WERI-Rb-1 (cell line): ENCODE measurements at regions not wholly inside any gene's neighbourhood (a gene's known extent, or its start where the extent isn't known, plus 50 kb on each side); places are given as distances from the start of the nearest gene placed in this dataset.

ENCODE experiments used
- DNase-seq: peaks from one replicate; pipeline ENCODE4 v3.0.0-alpha.2; 2020
- H3K27ac ChIP-seq: fragments of 250-450 bp; sonication (Bioruptor Pico); 2 replicates; pipeline ENCODE4 v1.5.1; 2020; ENCODE audit warnings: mild to moderate bottlenecking, moderate library complexity
- H3K27me3 ChIP-seq: fragments of 250-450 bp; sonication (Bioruptor Pico); 2 replicates; pipeline ENCODE4 v1.5.1; 2021; ENCODE audit warnings: mild to moderate bottlenecking, low read depth, moderate library complexity; ENCODE audit not compliant: insufficient read depth, severe bottlenecking
- H3K36me3 ChIP-seq: fragments of 250-450 bp; sonication (Bioruptor Pico); 2 replicates; pipeline ENCODE4 v1.5.1; 2020; ENCODE audit warnings: mild to moderate bottlenecking, moderate library complexity
- H3K4me3 ChIP-seq: 2 replicates; pipeline ENCODE4 v1.5.1; 2011; ENCODE audit warnings: low read depth, mild to moderate bottlenecking, control low read depth, low read length
- H3K9me3 ChIP-seq: fragments of 250-450 bp; sonication (Bioruptor Pico); 2 replicates; pipeline ENCODE4 v1.5.1; 2021; ENCODE audit warnings: mild to moderate bottlenecking, moderate library complexity; ENCODE audit not compliant: severe bottlenecking
- TF ChIP-seq, protein P1 (sequence below): IDR thresholded peaks from 2 replicates; pipeline ENCODE4 v1.5.1; 2011; ENCODE audit warnings: low read depth, mild to moderate bottlenecking, control low read depth, inconsistent platforms, low read length

DNA sequence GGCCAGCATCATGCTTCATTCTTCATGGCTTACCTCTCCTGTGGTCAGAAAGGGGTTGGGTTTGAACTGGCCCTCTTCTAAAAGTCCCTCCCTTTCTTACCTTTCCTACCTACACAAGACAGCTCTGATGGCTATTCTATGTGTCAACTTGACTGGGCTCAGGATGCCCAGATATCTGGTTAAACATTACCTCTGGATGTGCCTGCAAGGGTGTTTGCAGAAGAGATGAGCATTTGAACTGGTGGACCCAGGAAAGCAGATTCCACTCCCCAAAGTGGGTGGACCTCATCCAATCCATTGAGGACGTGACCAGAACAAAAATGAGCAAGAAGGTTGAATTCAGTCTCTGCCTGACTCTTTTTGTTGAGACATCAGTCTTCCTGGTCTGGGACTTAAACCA, 79.0 kb upstream of the TCF7L2 start:
- peaks cover 4% of the 10 kb centered on the region for H3K9me3 ChIP-seq
- no peak overlapping the region for H3K4me3 ChIP-seq
- no peaks in the 10 kb centered on the region for H3K36me3 ChIP-seq
- no peak overlapping the region for H3K27ac ChIP-seq
- TF ChIP-seq, protein P1, sequence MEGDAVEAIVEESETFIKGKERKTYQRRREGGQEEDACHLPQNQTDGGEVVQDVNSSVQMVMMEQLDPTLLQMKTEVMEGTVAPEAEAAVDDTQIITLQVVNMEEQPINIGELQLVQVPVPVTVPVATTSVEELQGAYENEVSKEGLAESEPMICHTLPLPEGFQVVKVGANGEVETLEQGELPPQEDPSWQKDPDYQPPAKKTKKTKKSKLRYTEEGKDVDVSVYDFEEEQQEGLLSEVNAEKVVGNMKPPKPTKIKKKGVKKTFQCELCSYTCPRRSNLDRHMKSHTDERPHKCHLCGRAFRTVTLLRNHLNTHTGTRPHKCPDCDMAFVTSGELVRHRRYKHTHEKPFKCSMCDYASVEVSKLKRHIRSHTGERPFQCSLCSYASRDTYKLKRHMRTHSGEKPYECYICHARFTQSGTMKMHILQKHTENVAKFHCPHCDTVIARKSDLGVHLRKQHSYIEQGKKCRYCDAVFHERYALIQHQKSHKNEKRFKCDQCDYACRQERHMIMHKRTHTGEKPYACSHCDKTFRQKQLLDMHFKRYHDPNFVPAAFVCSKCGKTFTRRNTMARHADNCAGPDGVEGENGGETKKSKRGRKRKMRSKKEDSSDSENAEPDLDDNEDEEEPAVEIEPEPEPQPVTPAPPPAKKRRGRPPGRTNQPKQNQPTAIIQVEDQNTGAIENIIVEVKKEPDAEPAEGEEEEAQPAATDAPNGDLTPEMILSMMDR: no peak
- H3K27me3 ChIP-seq: no peaks in the 10 kb centered on the region
- DNase-seq: no peak

DNA sequence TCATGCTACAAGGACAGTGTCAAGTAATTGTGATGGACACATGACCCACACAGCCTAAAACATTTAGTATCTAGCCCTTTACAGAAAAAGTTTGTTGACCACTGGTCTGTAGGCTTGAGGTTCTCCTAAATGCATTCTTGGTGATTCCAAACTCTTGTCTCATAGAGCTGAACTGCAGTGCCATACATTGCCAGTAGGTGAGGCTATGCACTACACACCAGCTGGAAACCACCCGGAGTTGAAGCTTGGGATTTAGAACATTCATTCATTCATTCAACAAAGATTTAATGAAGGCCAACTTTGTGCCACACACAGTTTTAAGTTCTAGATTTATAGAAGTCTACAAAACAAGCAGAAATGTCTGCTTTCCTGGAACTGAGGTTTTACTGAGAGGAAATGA, 77.3 kb upstream of the TCF7L2 start:
- Histone ChIP-seq H3K27ac (no peak overlapping the region), H3K4me3 (no peak overlapping the region), H3K36me3 (no peaks in the 10 kb centered on the region), H3K9me3 (peaks cover 4% of the 10 kb centered on the region), H3K27me3 (no peaks in the 10 kb centered on the region)
- TF ChIP-seq, protein P1: peak; percentile 95
- peak; percentile 13 for DNase-seq

DNA sequence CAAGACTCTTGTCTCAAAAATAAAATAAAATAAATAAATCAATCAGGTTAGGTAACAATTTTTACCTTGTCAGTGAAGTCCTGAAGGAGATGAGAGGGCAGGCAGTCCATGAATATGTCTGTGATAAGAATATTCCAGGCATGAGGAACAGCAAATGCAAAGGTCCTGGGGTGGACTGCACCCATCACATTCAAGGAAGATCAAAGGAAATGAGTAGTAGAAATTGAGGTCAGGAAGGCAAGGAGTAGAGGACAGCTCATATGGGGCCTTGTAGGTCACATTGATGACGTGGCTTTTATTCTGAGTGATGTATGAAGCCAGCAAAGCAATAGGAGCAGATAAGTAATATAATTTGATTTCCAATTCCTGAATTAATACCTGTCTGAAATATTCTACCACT, 76.5 kb upstream of the TCF7L2 start:
- no peaks in the 10 kb centered on the region for H3K36me3 ChIP-seq
- H3K27ac ChIP-seq: no peak overlapping the region
- no peaks in the 10 kb centered on the region for H3K27me3 ChIP-seq
- no peak for DNase-seq
- TF ChIP-seq, protein P1: no peak
- H3K9me3 ChIP-seq: peaks cover 4% of the 10 kb centered on the region
- H3K4me3 ChIP-seq: no peak overlapping the region

DNA sequence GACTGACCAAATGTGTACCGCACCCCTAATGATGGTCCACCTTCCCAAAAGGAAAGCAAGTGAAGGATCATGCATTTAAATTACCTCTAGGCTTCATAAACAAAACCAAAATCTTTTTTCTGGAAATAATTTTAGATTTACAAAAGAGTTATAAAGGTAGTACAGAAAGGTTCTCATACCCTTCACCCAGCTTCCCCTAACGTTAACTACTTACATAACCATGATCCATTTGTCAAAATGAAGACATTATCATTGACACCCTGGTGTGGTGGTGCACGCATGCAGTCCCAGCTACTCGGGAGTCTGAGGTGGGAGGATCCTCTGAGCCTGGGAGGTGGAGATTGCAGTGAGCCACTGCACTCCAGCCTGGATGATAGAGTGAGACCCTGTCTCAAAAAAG, 75.1 kb upstream of the TCF7L2 start:
- H3K27ac ChIP-seq: no peak overlapping the region
- TF ChIP-seq, protein P1: no peak
- peaks cover 4% of the 10 kb centered on the region for H3K9me3 ChIP-seq
- H3K4me3 ChIP-seq: no peak overlapping the region
- H3K36me3 ChIP-seq: no peaks in the 10 kb centered on the region
- H3K27me3 ChIP-seq: no peaks in the 10 kb centered on the region
- no peak for DNase-seq

DNA sequence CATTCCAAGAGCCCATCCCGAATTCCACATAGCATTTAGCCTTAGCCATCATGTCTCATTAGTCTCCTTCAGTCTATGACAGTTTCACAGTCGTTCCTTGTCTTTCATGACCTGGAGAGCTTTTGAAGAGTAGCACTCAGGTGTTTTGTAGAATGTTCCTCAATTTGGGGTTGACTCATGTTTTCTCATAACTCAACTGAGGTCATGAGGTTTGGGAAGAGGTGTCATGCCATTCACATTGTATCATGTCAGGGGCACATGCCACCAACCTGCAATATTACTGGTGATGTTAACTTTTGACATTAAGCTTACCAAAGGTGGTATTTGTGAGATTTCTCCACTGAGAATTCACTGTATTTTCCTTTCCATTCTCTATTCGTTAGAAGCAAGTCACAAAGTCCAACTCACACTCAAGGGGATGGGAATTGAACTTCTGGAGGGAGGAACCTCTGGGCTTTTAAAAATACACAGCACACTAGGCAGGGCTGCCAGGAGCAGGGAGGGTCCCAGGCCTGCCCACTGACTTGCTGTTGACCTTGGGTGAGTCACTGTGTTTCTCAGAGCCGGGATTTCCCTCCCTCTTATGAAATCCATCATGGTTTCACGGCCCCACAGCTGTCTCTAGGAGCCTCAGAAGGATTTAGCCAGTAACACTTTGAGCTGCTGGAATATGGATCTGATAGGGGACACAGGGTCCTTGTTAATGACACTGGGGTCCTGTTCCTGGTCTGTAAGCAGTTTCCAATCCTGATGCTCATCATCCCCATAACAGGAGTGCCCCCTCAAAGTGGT, 74.4 kb upstream of the TCF7L2 start:
- TF ChIP-seq, protein P1: no peak
- Histone ChIP-seq H3K27me3 (no peaks in the 10 kb centered on the region), H3K27ac (no peak overlapping the region), H3K9me3 (peaks cover 4% of the 10 kb centered on the region), H3K4me3 (no peak overlapping the region), H3K36me3 (no peaks in the 10 kb centered on the region)
- no peak for DNase-seq
